ENCODE measurements at regions not wholly inside any gene's neighbourhood (a gene's known extent, or its start where the extent isn't known, plus 50 kb on each side); places are given as distances from the start of the nearest gene placed in this dataset.

GRCh38 chr3:56985460-56985859 lies 75.0 kb upstream of the SPATA12 start:
- H3K79me2 ChIP-seq (ENCODE audit: insufficient read depth, low read length), result no peaks in the 10 kb centered on the region
- no peaks in the 10 kb centered on the region for H3K27me3 ChIP-seq (ENCODE audit: insufficient read depth, low read length)
- no peak overlapping the region for H3K9ac ChIP-seq (ENCODE audit: low read length)
- no peaks in the 10 kb centered on the region for H3K36me3 ChIP-seq (ENCODE audit: control insufficient read depth in 1 of 2, insufficient read depth in 2 of 2, low read length in 2 of 2)
- peaks cover 7 to 16% of the 10 kb centered on the region in 2 experiments; a peak in 3 of 4 replicates for H3K4me1 ChIP-seq (ENCODE audit: control insufficient read depth in 1 of 2, insufficient read depth in 2 of 2, low read length in 2 of 2)
- no peak overlapping the region for H2AFZ ChIP-seq (ENCODE audit: low read depth, low read length, poor library complexity, severe bottlenecking)
- H3K4me2 ChIP-seq (ENCODE audit: low read length), result no peak overlapping the region
- ATAC-seq (no peak), DNase-seq (ENCODE audit: low read depth, low spot score) (no peak)
- no peaks in the 10 kb centered on the region for H3K9me3 ChIP-seq (ENCODE audit: control insufficient read depth in 1 of 2, insufficient read depth in 1 of 2, low read depth in 1 of 2, low read length in 2 of 2)
- ChIA-PET RAD21 (ENCODE audit: low non-redundant PET in 1 of 2, low total read pairs in 2 of 2, uncharacterized antibody in 2 of 2, unreplicated experiment in 2 of 2) (no interaction called here), POLR2A (no interaction called here), CTCF (interaction anchor here (0.6 kb wide), 1 partner anchor 288 kb away, joined by 3 read pairs; no protein-coding TSS in a partner anchor)
- TF ChIP-seq EZH2phosphoT487 (IDR thresholded peaks at IDR 0.05; ENCODE audit: borderline replicate concordance), result no peak
- TF ChIP-seq POLR2AphosphoS5 (IDR thresholded peaks at IDR 0.05; ENCODE audit: low read depth, low read length), result no peak
- TF ChIP-seq EGR1 (IDR thresholded peaks at IDR 0.05; ENCODE audit: low read depth), result no peak
- no peak for TF ChIP-seq ZNF274 (IDR thresholded peaks at IDR 0.05; ENCODE audit: low read depth, low read length)
- no peak for TF ChIP-seq YY1 (IDR thresholded peaks at IDR 0.05; ENCODE audit: extremely low read depth, insufficient replicate concordance, low read depth, low read length)
- no peak for TF ChIP-seq EZH2 (IDR thresholded peaks at IDR 0.05)
- TF ChIP-seq ELF1 (IDR thresholded peaks at IDR 0.05; ENCODE audit: borderline replicate concordance, low read depth), result no peak
- TF ChIP-seq ZFX (IDR thresholded peaks at IDR 0.05), result no peak
- no peak for TF ChIP-seq RAD21 (IDR thresholded peaks at IDR 0.05; ENCODE audit: low read depth)
- no peak for TF ChIP-seq CTCF (IDR thresholded peaks at IDR 0.05 in 2 of 3, conservative IDR thresholded peaks at IDR 0.05 in 1 of 3; ENCODE audit: borderline replicate concordance in 1 of 3, insufficient read depth in 1 of 3, low read depth in 2 of 3, low read length in 2 of 3)
- TF ChIP-seq CBX3 (IDR thresholded peaks at IDR 0.05; ENCODE audit: low read depth), result no peak
- TF ChIP-seq ZBTB33 (IDR thresholded peaks at IDR 0.05; ENCODE audit: extremely low read depth, insufficient replicate concordance, low read length), result no peak
- no peak for TF ChIP-seq FOSL1 (IDR thresholded peaks at IDR 0.05; ENCODE audit: low read depth)
- no peak for TF ChIP-seq TCF7L2 (IDR thresholded peaks at IDR 0.05; ENCODE audit: borderline replicate concordance, extremely low read depth, insufficient read depth, insufficient read length)
- TF ChIP-seq SRF (IDR thresholded peaks at IDR 0.05; ENCODE audit: low read depth), result no peak
- no peak for TF ChIP-seq SIN3A (IDR thresholded peaks at IDR 0.05; ENCODE audit: low read depth)
- TF ChIP-seq REST (IDR thresholded peaks at IDR 0.05; ENCODE audit: low read depth), result no peak
- no peak for TF ChIP-seq MAX (IDR thresholded peaks at IDR 0.05)
- no peaks in the 10 kb centered on the region for H3K9me2 ChIP-seq (ENCODE audit: insufficient read depth)
- no TSS peak for BruUV-seq (replicated peaks)
- no peak overlapping the region for H3K4me3 ChIP-seq (replicated peaks in 1 of 2; ENCODE audit: low read depth in 1 of 2, low read length in 2 of 2)
- no peak overlapping the region for H3K27ac ChIP-seq (ENCODE audit: low read depth, low read length)
- intact Hi-C loops (cut with micrococcal nuclease), result loop anchor here (5.0 kb wide), 1 partner anchor 643 kb away; no protein-coding TSS in a partner anchor
- H4K20me1 ChIP-seq (ENCODE audit: insufficient read depth), result no peaks in the 10 kb centered on the region

Measured in HCT116 (cell line).